ENCODE measurements at regions not wholly inside any gene's neighbourhood (a gene's known extent, or its start where the extent isn't known, plus 50 kb on each side); places are given as distances from the start of the nearest gene placed in this dataset.

DNA sequence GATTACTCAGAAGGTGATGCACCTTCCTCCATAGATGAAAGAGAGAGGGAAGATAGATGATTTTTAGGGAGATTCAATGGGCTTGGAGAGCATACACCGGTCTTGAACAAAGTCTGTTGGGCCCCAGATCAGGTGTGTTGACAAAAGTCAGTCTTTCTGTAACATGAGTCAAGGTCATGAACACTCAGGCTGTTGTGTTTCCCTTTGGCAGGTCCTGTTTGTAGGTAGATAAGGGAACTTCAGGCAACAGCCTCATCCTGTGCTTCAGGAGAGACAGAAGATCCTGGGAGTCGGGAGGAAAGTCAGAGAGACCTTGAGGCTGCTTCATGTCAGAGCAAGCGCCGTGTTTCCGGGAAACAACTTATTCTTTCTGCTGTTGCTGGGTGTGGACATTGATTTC is 703.1 kb downstream of the BRD1 start:
- no peaks in the 10 kb centered on the region for H3K4me1 ChIP-seq (ENCODE audit: control insufficient read depth, insufficient read depth, low read length, poor library complexity, severe bottlenecking)
- H3K4me3 ChIP-seq (ENCODE audit: low read depth, low read length), result no peak overlapping the region
- H3K4me1 Mint-ChIP-seq, result no peaks in the 10 kb centered on the region
- H3K27me3 Mint-ChIP-seq, result peaks cover 11% of the 10 kb centered on the region
- peaks cover 0 to 4% (median 3%) of the 10 kb centered on the region in 7 donors for H3K9me3 Mint-ChIP-seq
- H3K36me3 ChIP-seq (ENCODE audit: control insufficient read depth, insufficient read depth, low read length), result no peaks in the 10 kb centered on the region
- no peaks in the 10 kb centered on the region for H3K36me3 Mint-ChIP-seq
- no peak overlapping the region for H3K27ac Mint-ChIP-seq
- ATAC-seq (ENCODE audit: low read depth in 2 of 2) (no peak), DNase-seq (no peak)
- no peaks in the 10 kb centered on the region for H3K27me3 ChIP-seq (ENCODE audit: control insufficient read depth, insufficient read depth, low read length)
- no peak overlapping the region for H3K4me3 Mint-ChIP-seq
- no peaks in the 10 kb centered on the region for H3K9me3 ChIP-seq (ENCODE audit: control insufficient read depth in 2 of 2, low read length in 2 of 2)
- H3K27ac ChIP-seq (ENCODE audit: insufficient read depth, low read length, poor library complexity, severe bottlenecking), result no peak overlapping the region

DNA sequence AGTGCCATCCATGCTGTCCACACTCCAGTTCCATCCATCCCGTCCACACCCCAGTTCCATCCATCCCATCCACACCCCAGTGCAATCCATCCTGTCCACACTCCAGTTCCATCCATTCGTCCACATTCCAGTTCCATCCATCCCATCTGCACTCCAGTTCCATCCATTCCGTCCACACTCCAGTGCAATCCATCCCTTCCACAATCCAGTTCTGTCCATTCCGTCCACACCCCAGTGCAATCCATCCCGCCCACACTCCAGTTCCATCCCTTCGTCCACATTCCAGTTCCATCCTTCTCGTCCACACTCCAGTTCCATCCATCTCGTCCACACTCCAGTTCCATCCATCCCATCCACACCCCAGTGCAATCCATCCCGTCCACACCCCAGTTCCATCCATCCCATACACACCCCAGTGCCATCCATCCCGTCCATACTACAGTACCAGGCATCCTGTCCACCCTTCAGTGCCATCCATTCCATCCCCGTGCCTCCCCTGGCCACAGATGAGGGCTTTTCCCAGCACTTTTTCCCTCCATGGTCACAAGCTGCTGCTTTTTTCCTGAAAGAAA is 704.0 kb downstream of the BRD1 start:
- peaks cover 9% of the 10 kb centered on the region for H3K27me3 Mint-ChIP-seq
- no peaks in the 10 kb centered on the region for H3K36me3 Mint-ChIP-seq
- peak overlapping the region in 1 of 4 donors; percentile 28 for H3K4me3 Mint-ChIP-seq

GRCh38 chr22:49119551-49119952 is 708.1 kb downstream of the BRD1 start:
- H3K4me1 ChIP-seq (ENCODE audit: control insufficient read depth, insufficient read depth, low read length, poor library complexity, severe bottlenecking), result no peaks in the 10 kb centered on the region
- H3K36me3 Mint-ChIP-seq, result no peaks in the 10 kb centered on the region

More for the DNA sequence above, 704.0 kb downstream of the BRD1 start:
- Histone ChIP-seq H3K27me3 (ENCODE audit: control insufficient read depth, insufficient read depth, low read length) (no peaks in the 10 kb centered on the region), H3K4me3 (ENCODE audit: low read depth, low read length) (no peak overlapping the region), H3K36me3 (ENCODE audit: control insufficient read depth, insufficient read depth, low read length) (no peaks in the 10 kb centered on the region), H3K9me3 (ENCODE audit: control insufficient read depth in 2 of 2, low read length in 2 of 2) (no peaks in the 10 kb centered on the region), H3K27ac (ENCODE audit: insufficient read depth, low read length, poor library complexity, severe bottlenecking) (no peak overlapping the region), H3K4me1 (ENCODE audit: control insufficient read depth, insufficient read depth, low read length, poor library complexity, severe bottlenecking) (no peaks in the 10 kb centered on the region)
- Mint-ChIP-seq H3K9me3 (peaks cover 0 to 4% (median 3%) of the 10 kb centered on the region in 7 donors), H3K4me1 (no peaks in the 10 kb centered on the region), H3K27ac (no peak overlapping the region)
- DNase-seq (no peak), ATAC-seq (ENCODE audit: low read depth in 2 of 2) (no peak)

GRCh38 chr22:49118065-49118464 is 709.6 kb downstream of the BRD1 start:
- H3K9me3 Mint-ChIP-seq, result no peaks in the 10 kb centered on the region
- no peaks in the 10 kb centered on the region for H3K27me3 ChIP-seq (ENCODE audit: control insufficient read depth, insufficient read depth, low read length)
- no peaks in the 10 kb centered on the region for H3K4me1 ChIP-seq (ENCODE audit: control insufficient read depth, insufficient read depth, low read length, poor library complexity, severe bottlenecking)
- H3K27ac ChIP-seq (ENCODE audit: insufficient read depth, low read length, poor library complexity, severe bottlenecking), result no peak overlapping the region
- DNase-seq, result no peak
- no peaks in the 10 kb centered on the region for H3K36me3 Mint-ChIP-seq
- H3K4me3 Mint-ChIP-seq, result no peak overlapping the region
- no peaks in the 10 kb centered on the region for H3K27me3 Mint-ChIP-seq
- H3K36me3 ChIP-seq (ENCODE audit: control insufficient read depth, insufficient read depth, low read length), result no peaks in the 10 kb centered on the region
- no peaks in the 10 kb centered on the region for H3K9me3 ChIP-seq (ENCODE audit: control insufficient read depth in 2 of 2, low read length in 2 of 2)
- H3K4me3 ChIP-seq (ENCODE audit: low read depth, low read length), result no peak overlapping the region
- no peak for ATAC-seq (ENCODE audit: low read depth in 2 of 2)
- no peak overlapping the region for H3K27ac Mint-ChIP-seq
- H3K4me1 Mint-ChIP-seq, result no peaks in the 10 kb centered on the region

More at GRCh38 chr22:49119551-49119952, 708.1 kb downstream of the BRD1 start:
- Mint-ChIP-seq H3K27ac (no peak overlapping the region), H3K27me3 (no peaks in the 10 kb centered on the region), H3K9me3 (peaks cover 0 to 4% (median 0%) of the 10 kb centered on the region in 7 donors), H3K4me3 (no peak overlapping the region), H3K4me1 (no peaks in the 10 kb centered on the region)
- Histone ChIP-seq H3K27ac (ENCODE audit: insufficient read depth, low read length, poor library complexity, severe bottlenecking) (no peak overlapping the region), H3K4me3 (ENCODE audit: low read depth, low read length) (no peak overlapping the region), H3K36me3 (ENCODE audit: control insufficient read depth, insufficient read depth, low read length) (no peaks in the 10 kb centered on the region), H3K27me3 (ENCODE audit: control insufficient read depth, insufficient read depth, low read length) (no peaks in the 10 kb centered on the region), H3K9me3 (ENCODE audit: control insufficient read depth in 2 of 2, low read length in 2 of 2) (no peaks in the 10 kb centered on the region)
- no peak for ATAC-seq (ENCODE audit: low read depth in 2 of 2)
- DNase-seq, result no peak

- ATAC-seq (ENCODE audit: low read depth in 2 of 2) (no peak), DNase-seq (no peak)
- H3K4me3 ChIP-seq (ENCODE audit: low read depth, low read length), result no peak overlapping the region
- H3K27me3 Mint-ChIP-seq, result no peaks in the 10 kb centered on the region
- H3K4me1 Mint-ChIP-seq, result no peaks in the 10 kb centered on the region
- H3K9me3 Mint-ChIP-seq, result no peaks in the 10 kb centered on the region
- no peaks in the 10 kb centered on the region for H3K4me1 ChIP-seq (ENCODE audit: control insufficient read depth, insufficient read depth, low read length, poor library complexity, severe bottlenecking)
- H3K36me3 Mint-ChIP-seq, result no peaks in the 10 kb centered on the region
- no peak overlapping the region for H3K27ac ChIP-seq (ENCODE audit: insufficient read depth, low read length, poor library complexity, severe bottlenecking)
- no peaks in the 10 kb centered on the region for H3K27me3 ChIP-seq (ENCODE audit: control insufficient read depth, insufficient read depth, low read length)
- H3K9me3 ChIP-seq (ENCODE audit: control insufficient read depth in 2 of 2, low read length in 2 of 2), result no peaks in the 10 kb centered on the region
- H3K4me3 Mint-ChIP-seq, result no peak overlapping the region
- no peak overlapping the region for H3K27ac Mint-ChIP-seq
- no peaks in the 10 kb centered on the region for H3K36me3 ChIP-seq (ENCODE audit: control insufficient read depth, insufficient read depth, low read length)
Measured at GRCh38 chr22:49117486-49117885, 710.2 kb downstream of the BRD1 start.

- no peak for ATAC-seq (ENCODE audit: low read depth in 2 of 2)
- H3K27ac ChIP-seq (ENCODE audit: insufficient read depth, low read length, poor library complexity, severe bottlenecking), result no peak overlapping the region
- DNase-seq, result no peak
- H3K36me3 ChIP-seq (ENCODE audit: control insufficient read depth, insufficient read depth, low read length), result no peaks in the 10 kb centered on the region
- Mint-ChIP-seq H3K4me1 (no peaks in the 10 kb centered on the region), H3K27ac (no peak overlapping the region), H3K36me3 (no peaks in the 10 kb centered on the region), H3K4me3 (no peak overlapping the region), H3K27me3 (no peaks in the 10 kb centered on the region), H3K9me3 (no peaks in the 10 kb centered on the region)
- no peaks in the 10 kb centered on the region for H3K4me1 ChIP-seq (ENCODE audit: control insufficient read depth, insufficient read depth, low read length, poor library complexity, severe bottlenecking)
- no peaks in the 10 kb centered on the region for H3K27me3 ChIP-seq (ENCODE audit: control insufficient read depth, insufficient read depth, low read length)
- H3K9me3 ChIP-seq (ENCODE audit: control insufficient read depth in 2 of 2, low read length in 2 of 2), result no peaks in the 10 kb centered on the region
- no peak overlapping the region for H3K4me3 ChIP-seq (ENCODE audit: low read depth, low read length)
Measured at GRCh38 chr22:49116486-49117120, 711.1 kb downstream of the BRD1 start.

DNA sequence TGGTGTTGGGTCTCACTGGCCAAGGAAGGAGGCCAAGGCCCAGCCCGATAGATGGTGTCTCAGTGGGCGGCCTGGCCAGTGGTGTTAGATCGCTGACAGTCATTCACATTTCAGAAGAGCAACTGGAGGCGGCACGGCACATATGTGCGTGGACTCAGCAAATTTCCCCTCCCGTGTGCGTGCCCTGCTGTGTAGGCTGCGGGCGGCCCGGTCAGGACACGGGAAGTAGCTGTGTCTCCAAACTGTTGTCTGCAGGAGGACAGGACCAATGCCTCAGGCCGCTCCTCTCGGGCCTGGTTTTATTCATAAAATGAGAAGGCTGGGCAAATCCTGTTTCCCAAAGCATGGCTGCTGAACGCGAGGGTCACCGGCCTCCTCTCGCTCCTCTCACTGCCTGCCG is 711.7 kb downstream of the BRD1 start:
- no peak overlapping the region for H3K4me3 ChIP-seq (ENCODE audit: low read depth, low read length)
- no peaks in the 10 kb centered on the region for H3K36me3 ChIP-seq (ENCODE audit: control insufficient read depth, insufficient read depth, low read length)
- no peak for DNase-seq
- ATAC-seq (ENCODE audit: low read depth in 2 of 2), result no peak
- H3K27me3 ChIP-seq (ENCODE audit: control insufficient read depth, insufficient read depth, low read length), result no peaks in the 10 kb centered on the region
- H3K36me3 Mint-ChIP-seq, result no peaks in the 10 kb centered on the region
- no peak overlapping the region for H3K27ac Mint-ChIP-seq
- no peaks in the 10 kb centered on the region for H3K9me3 Mint-ChIP-seq
- no peaks in the 10 kb centered on the region for H3K4me1 ChIP-seq (ENCODE audit: control insufficient read depth, insufficient read depth, low read length, poor library complexity, severe bottlenecking)
- H3K27ac ChIP-seq (ENCODE audit: insufficient read depth, low read length, poor library complexity, severe bottlenecking), result no peak overlapping the region
- H3K4me1 Mint-ChIP-seq, result no peaks in the 10 kb centered on the region
- H3K4me3 Mint-ChIP-seq, result no peak overlapping the region
- H3K27me3 Mint-ChIP-seq, result no peaks in the 10 kb centered on the region
- no peaks in the 10 kb centered on the region for H3K9me3 ChIP-seq (ENCODE audit: control insufficient read depth in 2 of 2, low read length in 2 of 2)

- Mint-ChIP-seq H3K27ac (no peak overlapping the region), H3K4me3 (no peak overlapping the region)
- no peaks in the 10 kb centered on the region for H3K27me3 ChIP-seq (ENCODE audit: control insufficient read depth, insufficient read depth, low read length)
Measured at GRCh38 chr22:49115197-49115596, 712.5 kb downstream of the BRD1 start.

More at GRCh38 chr22:49115197-49115596, 712.5 kb downstream of the BRD1 start:
- no peak for DNase-seq
- H3K9me3 ChIP-seq (ENCODE audit: control insufficient read depth in 2 of 2, low read length in 2 of 2), result no peaks in the 10 kb centered on the region
- no peaks in the 10 kb centered on the region for H3K4me1 ChIP-seq (ENCODE audit: control insufficient read depth, insufficient read depth, low read length, poor library complexity, severe bottlenecking)
- H3K27me3 Mint-ChIP-seq, result no peaks in the 10 kb centered on the region
- H3K9me3 Mint-ChIP-seq, result no peaks in the 10 kb centered on the region
- H3K36me3 Mint-ChIP-seq, result no peaks in the 10 kb centered on the region
- ATAC-seq (ENCODE audit: low read depth in 2 of 2), result no peak
- no peaks in the 10 kb centered on the region for H3K36me3 ChIP-seq (ENCODE audit: control insufficient read depth, insufficient read depth, low read length)
- H3K27ac ChIP-seq (ENCODE audit: insufficient read depth, low read length, poor library complexity, severe bottlenecking), result no peak overlapping the region
- H3K4me3 ChIP-seq (ENCODE audit: low read depth, low read length), result no peak overlapping the region
- no peaks in the 10 kb centered on the region for H3K4me1 Mint-ChIP-seq
